ENCODE measurements at regions not wholly inside any gene's neighbourhood (a gene's known extent, or its start where the extent isn't known, plus 50 kb on each side); places are given as distances from the start of the nearest gene placed in this dataset.

DNA sequence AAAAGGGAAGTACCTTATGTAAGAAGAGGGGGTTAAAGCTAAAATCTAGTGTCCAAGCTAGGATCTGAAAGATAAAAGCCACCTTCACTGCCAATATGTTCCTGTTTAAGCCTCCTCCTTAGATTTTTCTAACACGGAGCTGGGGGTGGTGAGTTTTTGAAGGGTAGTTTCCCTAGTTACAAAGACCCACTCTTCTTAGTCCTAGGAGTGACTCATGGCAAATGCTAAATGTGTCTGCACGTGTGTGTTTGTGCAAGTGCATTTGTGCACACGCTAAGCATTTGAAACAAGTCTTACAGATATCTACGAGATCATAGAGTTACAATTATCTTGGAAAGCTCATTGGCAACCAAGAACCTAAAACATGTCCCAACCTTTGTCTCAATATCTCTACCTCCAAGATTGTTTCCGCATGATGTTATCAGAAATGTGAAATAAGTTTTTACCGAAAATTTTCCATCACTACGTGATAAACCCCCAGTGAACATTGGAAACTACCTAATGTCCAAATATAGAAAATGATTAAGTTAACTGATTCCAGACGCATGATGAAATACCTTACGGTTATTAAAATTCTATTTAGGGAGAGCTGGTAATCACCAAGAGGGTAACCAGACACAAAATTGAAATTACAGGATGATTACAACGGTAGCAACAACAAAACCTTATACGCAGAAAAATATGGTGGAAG is 78.0 kb upstream of the HRH2 start:
- DNase-seq (ENCODE audit: low read depth), result no peak

DNA sequence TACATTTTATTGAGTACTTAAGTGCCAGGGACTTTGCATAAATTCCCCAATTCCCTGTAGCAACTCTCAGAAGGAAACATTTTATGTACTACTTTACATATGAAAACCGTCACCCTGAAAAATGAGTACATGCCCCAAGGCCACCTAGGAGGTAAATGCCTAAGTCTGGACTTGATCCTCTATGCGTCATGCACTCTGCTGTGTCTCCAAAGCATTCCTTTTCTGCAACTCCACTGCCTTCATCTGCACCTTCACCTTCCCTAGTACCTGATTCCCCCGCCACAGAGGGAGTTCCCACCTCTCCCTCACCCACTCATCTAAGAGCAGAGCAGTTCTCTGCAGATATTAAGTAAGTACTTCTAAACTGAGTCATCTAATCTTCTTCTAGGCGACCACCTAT is 75.2 kb upstream of the HRH2 start:
- no peak for DNase-seq (ENCODE audit: low read depth)

DNA sequence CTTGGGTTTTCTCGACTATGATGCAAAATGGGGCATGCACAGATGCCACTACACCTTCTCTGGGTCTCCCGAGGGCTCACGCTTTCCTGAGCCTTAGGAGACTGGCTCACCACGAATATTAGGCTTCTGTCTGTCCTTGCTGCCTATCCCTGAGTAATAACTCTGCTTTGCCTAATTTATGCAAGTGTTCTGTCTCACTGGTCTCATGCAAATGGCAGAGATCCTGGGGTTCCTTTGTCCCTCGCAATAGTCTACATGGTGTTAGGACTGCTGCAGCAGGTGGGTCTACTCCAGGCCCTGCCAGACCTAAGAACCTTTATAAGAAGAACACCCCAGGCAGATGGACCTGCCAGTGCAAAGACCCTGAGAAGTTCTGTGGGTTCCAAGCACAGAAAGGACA is 72.3 kb upstream of the HRH2 start:
- DNase-seq (ENCODE audit: low read depth), result no peak

DNA sequence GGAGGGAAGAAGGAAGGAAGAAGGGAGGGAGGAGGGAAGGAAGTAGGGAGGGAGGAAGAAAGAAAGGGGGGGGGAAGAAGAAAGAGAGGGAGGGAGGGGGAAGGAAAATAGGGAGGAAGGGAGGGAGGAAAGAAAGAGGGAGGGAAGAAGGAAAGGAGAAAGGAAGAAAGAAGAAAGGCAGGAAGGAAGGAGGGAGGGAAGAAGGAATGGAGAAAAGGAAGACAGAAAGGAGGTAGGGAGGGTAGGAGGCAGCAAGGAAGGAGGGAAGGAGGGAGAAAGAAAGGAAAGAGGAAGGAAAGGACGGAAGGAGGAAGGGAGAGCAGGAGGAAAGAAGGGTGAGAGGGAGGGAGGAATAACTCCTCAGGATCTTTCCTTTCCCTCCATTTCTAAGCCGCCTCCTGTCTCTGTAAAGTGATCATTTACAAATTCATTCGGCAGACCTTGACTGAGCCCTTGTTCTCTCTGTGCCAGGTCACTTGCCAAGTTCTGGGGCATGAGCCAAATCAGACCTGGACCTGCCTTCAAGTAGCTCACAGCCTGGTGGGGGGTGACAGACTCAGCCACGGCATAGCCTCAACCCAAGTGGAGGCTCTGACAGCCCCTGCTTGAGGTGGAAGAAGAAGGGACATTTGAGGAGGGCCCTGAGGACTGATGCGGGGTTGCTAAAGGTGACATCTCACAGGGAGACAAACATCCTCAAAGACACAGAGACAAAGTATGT is 69.0 kb upstream of the HRH2 start:
- no peak for DNase-seq (ENCODE audit: low read depth)

DNA sequence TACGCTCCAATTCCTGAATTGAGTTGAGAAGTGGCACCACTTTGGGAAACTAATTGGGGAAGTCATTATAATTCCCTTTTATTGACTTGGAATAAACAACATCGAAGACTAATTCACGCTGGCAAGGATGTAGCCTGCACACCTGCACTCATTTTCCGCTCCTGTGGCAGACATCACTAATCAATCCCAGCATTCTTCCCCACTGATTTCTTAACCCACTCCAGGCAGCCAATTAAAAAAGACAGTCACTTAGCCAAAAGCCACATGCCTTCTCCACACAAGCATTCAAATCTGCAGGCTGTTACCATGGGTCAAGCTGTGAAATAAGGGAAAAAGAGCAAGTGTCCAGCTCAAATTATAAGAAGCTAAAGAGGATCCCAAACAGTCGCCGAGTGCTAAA is 68.2 kb upstream of the HRH2 start:
- DNase-seq (ENCODE audit: low read depth), result no peak

DNA sequence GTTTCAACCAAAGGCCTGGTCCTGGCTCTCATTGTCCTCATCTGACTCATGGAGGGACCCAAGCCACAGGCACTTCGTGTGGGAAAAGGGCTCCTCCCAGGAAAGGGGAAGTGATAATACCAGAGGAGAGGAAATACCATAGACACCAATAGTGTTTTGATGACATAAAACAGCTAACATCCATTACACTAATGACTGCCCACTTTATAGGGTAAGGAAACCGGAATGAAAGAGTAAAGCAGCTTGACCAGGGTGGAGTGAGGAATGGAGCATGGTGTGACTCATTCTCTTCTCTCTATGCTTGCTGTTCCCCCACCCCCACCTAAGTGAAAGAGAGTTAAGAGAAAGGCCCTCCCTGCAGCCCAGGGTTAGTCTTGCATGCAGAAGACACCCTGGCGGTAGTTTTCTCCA is 67.4 kb upstream of the HRH2 start:
- peak; percentile 5 for DNase-seq (ENCODE audit: low read depth)

DNA sequence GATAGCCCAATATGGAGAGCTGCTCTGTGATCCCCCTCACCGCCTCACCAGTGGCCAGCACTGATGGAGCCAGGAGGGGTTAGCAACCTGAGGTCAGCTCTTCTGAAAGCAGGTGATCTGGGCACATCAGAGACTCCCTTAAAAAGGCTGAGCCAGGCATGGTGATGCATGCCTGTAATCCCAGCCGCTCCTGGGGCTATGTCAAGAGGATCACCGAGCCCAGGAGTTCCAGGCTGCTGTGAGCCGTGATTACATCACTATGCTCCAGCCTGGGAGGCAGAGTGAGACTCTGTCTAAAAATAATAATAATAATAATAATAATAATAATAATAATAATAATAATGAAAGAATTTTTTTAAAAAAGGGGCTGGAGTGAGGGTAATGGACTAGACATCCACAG is 66.6 kb upstream of the HRH2 start:
- DNase-seq (ENCODE audit: low read depth), result no peak

DNA sequence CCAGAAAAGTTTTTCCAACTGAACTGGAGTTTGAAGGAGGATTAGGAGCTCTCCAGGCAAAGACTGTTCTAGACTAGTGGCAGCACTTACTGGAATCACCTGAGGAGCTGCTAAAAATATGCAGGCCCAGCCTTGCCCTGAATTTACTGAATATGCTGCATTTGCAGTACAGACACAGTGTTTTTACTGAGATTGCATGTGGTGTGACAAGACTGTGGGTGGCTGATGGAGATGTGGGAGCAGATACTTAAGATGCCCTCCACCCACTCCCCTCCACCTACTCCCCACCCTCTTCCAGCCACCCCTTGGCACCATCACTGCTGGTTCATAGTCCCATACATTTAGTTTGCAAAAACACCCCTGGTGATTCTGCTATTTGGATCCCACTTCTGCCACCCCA is 64.1 kb upstream of the HRH2 start:
- no peak for DNase-seq (ENCODE audit: low read depth)

DNA sequence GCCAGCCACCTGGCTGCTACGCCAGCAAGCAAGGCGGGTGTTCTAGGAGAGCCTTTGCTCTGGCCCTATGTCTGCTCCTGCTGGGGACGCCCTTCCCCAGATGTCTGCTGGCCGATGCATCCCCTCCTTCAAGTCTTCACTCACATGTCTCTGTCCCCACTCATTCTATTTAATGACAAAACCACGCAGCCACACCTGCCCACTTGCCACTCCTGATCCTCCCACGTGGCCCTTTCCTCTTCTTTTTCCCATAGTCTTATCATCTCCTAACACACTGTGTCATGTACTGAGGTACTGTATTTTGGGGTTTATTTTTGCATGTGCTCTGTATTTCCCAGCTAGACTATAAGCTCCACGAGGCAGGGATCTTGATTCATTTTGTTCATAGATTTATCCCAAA is 62.0 kb upstream of the HRH2 start:
- DNase-seq (ENCODE audit: low read depth), result no peak

DNA sequence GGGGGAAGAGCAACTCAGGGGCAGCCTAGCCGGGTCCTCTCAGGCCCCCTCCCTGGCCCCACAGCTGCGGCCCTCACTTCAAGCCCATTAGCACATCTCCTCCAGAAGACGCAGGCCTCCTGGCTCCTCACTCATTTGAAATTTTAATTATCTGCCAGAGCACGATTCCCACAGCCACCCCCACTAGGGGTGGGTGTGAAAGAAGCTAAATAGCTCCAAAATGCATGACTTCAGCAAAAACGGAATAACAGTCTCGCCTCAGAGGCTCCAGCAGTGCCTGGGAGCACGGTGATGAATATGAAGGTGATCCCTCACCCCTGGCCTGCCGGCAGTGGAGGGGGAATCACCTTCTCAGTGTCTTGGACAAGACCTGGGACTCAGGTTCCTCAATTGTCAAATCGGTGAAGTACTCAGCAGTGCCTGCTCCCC is 61.1 kb upstream of the HRH2 start:
- no peak for DNase-seq (ENCODE audit: low read depth)

DNA sequence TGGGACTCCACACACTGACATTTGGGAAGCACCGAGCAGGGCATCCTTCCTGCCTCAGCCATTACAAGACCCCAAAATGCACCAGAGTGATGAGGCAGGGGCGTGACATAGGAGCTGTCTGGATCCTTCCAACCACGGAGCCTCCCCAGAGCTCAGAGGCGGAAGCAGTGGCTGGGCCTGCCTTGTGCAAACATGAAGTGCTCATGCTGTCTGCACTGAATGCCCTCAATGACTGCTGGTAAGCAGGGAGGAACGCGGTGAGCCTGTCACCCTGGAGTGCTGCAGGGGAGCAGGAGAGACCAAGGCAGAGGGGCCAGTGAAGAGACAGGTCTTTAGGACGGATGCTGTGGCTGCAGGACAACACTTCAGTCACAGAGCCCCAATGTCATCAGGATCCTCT is 60.2 kb upstream of the HRH2 start:
- DNase-seq (ENCODE audit: low read depth), result no peak

DNA sequence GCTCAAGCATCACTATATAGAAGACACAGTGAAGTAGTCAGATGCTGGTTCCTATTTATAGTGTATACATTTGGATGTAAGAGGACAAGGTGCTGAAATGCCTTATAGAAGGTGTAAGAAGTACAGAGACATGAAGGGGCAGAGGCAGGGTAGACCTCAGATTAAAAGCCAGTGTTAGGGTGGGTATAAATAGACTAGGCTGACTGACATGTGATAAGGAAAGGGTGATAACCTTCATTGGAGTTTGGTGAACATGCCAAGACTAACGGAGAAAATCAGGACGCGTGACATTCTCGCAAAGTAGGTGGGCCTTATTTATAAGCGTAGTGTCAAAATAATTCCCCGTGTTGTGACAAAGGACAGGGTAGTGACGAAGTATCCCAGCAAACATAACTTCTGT is 59.1 kb upstream of the HRH2 start:
- no peak for DNase-seq (ENCODE audit: low read depth)

DNA sequence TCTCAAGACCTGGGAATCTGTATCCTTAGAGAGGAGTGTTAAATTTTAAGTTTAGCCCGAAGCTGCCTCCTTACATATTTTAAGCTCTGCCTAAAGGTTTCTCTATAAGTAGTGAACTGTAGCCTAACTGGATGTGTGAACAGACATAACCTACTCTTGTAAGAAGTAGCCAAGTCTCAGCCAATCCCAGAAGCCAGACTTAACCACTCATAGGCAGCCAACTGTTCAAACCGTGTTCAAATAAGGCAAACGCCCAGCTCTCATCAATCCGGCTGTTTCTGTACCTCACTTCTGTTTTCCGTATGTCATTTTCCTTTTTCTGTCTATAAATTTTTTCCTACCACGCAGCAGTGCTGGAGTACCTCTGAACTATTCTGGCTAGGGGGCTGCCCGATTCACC is 58.7 kb upstream of the HRH2 start:
- no peak for DNase-seq (ENCODE audit: low read depth)

DNA sequence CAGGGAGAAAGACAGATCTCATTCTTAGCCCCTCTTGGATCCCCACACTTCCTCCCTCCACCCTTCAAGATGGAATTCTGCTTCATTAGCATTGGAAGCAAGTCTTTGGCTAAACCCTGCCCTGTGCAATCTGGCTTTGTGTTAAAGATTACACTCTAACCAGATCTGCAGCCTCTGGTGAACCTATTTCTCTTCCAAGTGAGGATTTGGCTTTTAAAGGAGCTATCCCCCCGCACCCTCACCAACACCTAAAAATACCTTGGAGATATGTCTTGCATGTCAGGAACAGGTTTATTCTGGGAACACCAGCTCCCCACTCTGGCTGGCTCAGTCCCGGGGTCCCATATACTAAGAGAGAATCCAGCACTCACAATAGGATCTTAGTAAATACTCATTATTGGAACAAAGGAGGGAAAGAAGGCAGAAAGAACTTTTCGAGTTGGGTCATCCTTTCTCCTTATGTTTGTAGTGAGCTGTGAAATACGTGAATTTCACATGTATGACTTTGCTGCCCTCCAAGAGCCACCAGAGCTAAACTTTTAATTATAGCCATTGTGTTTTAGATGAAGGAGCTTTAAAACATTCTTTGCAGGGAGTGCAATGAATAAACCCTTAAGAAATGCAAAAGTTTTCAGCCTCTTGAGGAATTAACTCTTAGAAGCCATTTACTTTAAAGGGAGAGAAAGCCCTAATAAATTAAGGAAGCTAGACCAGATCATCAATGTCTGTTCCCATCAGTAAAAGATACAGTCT is 53.7 kb upstream of the HRH2 start:
- DNase-seq (ENCODE audit: low read depth), result no peak

DNA sequence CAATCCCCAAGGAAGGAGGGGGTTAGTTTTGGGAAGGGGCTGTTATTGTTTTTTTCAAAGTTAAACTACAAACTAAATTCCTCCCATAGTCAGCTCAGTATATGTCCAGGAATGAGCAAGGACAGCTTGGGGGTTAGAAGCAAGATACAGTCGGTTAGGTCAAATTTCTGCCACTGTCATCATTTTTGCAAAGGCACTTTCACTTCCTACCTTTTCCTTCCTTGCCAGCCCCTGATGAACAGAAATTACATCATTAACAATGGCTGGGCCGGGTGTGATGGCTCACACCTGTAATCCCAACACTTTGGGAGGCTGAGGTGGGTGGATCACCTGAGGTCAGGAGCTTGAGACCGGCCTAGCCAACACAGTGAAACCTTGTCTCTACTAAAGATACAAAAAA is 51.5 kb upstream of the HRH2 start:
- DNase-seq (ENCODE audit: low read depth), result no peak

Data from LHCN-M2 (cell line).